HG02588 (cell line): ENCODE measurements at regions not wholly inside any gene's neighbourhood (a gene's known extent, or its start where the extent isn't known, plus 50 kb on each side); places are given as distances from the start of the nearest gene placed in this dataset.
"Not testable (repeated sequence)": the region's sequence is repeated elsewhere in the genome, so short reads cannot be mapped to it uniquely, and the experiment has no call there.

ENCODE experiments used
- ATAC-seq: cut with Tn5 transposase; IDR thresholded peaks from one replicate; pipeline ENCODE4 v1.9.1; 2021; ENCODE audit warnings: mild to moderate bottlenecking, moderate library complexity; ENCODE audit not compliant: unreplicated experiment

GRCh38 chr4:27119239-27119638, 258.6 kb downstream of the STIM2 start:
- ATAC-seq: no peak

- ATAC-seq: no peak
Observed at GRCh38 chr4:27121830-27122229, 261.2 kb downstream of the STIM2 start.

GRCh38 chr4:27123123-27123768, 262.6 kb downstream of the STIM2 start:
- no peak for ATAC-seq

GRCh38 chr4:27123769-27124124, 263.1 kb downstream of the STIM2 start:
- no peak for ATAC-seq

- ATAC-seq: not testable (repeated sequence)
Observed at GRCh38 chr4:27126895-27127294, 266.3 kb downstream of the STIM2 start.

- ATAC-seq: no peak
Observed at GRCh38 chr4:27128443-27128842, 267.8 kb downstream of the STIM2 start.

- ATAC-seq: no peak
Observed at GRCh38 chr4:27129871-27130366, 269.3 kb downstream of the STIM2 start.

GRCh38 chr4:27132497-27132896, 271.9 kb downstream of the STIM2 start:
- ATAC-seq: no peak

GRCh38 chr4:27140486-27140885, 279.8 kb downstream of the STIM2 start:
- no peak for ATAC-seq

GRCh38 chr4:27141530-27141929, 280.9 kb downstream of the STIM2 start:
- no peak for ATAC-seq

GRCh38 chr4:27142841-27143240, 282.2 kb downstream of the STIM2 start:
- ATAC-seq: no peak

- ATAC-seq: no peak
Observed at GRCh38 chr4:27145597-27145996, 285.0 kb downstream of the STIM2 start.

- no peak for ATAC-seq
Observed at GRCh38 chr4:27148211-27148895, 287.7 kb downstream of the STIM2 start.

- no peak for ATAC-seq
Observed at GRCh38 chr4:27149541-27150212, 289.0 kb downstream of the STIM2 start.

GRCh38 chr4:27152703-27153102, 292.1 kb downstream of the STIM2 start:
- no peak for ATAC-seq

- ATAC-seq: no peak
Observed at GRCh38 chr4:27154706-27155105, 294.1 kb downstream of the STIM2 start.

GRCh38 chr4:27161191-27161590, 300.6 kb downstream of the STIM2 start:
- ATAC-seq: no peak

- no peak for ATAC-seq
Observed at GRCh38 chr4:27168783-27169182, 308.1 kb downstream of the STIM2 start.

GRCh38 chr4:27173280-27173679, 312.6 kb downstream of the STIM2 start:
- ATAC-seq: no peak

GRCh38 chr4:27176400-27176799, 315.8 kb downstream of the STIM2 start:
- no peak for ATAC-seq

GRCh38 chr4:27176881-27177280, 316.2 kb downstream of the STIM2 start:
- no peak for ATAC-seq

GRCh38 chr4:27178061-27178460, 317.4 kb downstream of the STIM2 start:
- no peak for ATAC-seq
